Amygdala (tissue), 56 donors: ENCODE measurements at regions not wholly inside any gene's neighbourhood (a gene's known extent, or its start where the extent isn't known, plus 50 kb on each side); places are given as distances from the start of the nearest gene placed in this dataset.
A peak's percentile ranks its signal among the peaks of the same experiment; 100 is the strongest.

Experiments
- DNase-seq, 56 donors: peaks; one replicate each; lab custom pipeline; 2025; lab: John Stamatoyannopoulos, UW

GRCh38 chr2:23149777-23150176 lies 235.2 kb upstream of the KLHL29 start:
- DNase-seq, result no peak

- DNase-seq, result no peak
These were observed 231.5 kb upstream of the KLHL29 start for GRCh38 chr2:23153484-23153883.

GRCh38 chr2:23155022-23155421 lies 230.0 kb upstream of the KLHL29 start:
- DNase-seq, result no peak

GRCh38 chr2:23157812-23158211 lies 227.2 kb upstream of the KLHL29 start:
- DNase-seq, result no peak

GRCh38 chr2:23158306-23158705 lies 226.7 kb upstream of the KLHL29 start:
- no peak for DNase-seq

- DNase-seq, result no peak
These were observed 225.1 kb upstream of the KLHL29 start for GRCh38 chr2:23159746-23160405.

- no peak for DNase-seq
These were observed 220.8 kb upstream of the KLHL29 start for GRCh38 chr2:23164173-23164572.

- DNase-seq, result no peak
These were observed 215.1 kb upstream of the KLHL29 start for GRCh38 chr2:23169896-23170295.

- DNase-seq, result no peak
These were observed 213.9 kb upstream of the KLHL29 start for GRCh38 chr2:23171108-23171507.

- no peak for DNase-seq
These were observed 206.6 kb upstream of the KLHL29 start for GRCh38 chr2:23178396-23178795.

- no peak for DNase-seq
These were observed 201.2 kb upstream of the KLHL29 start for GRCh38 chr2:23183733-23184132.

- DNase-seq, result no peak
These were observed 186.5 kb upstream of the KLHL29 start for GRCh38 chr2:23198316-23199114.

GRCh38 chr2:23199115-23199918 lies 185.7 kb upstream of the KLHL29 start:
- DNase-seq, result no peak

- no peak for DNase-seq
These were observed 184.8 kb upstream of the KLHL29 start for GRCh38 chr2:23200068-23200786.

- no peak for DNase-seq
These were observed 184.2 kb upstream of the KLHL29 start for GRCh38 chr2:23200787-23201114.

- DNase-seq, result no peak
These were observed 181.6 kb upstream of the KLHL29 start for GRCh38 chr2:23203383-23203782.

GRCh38 chr2:23204685-23205242 lies 180.2 kb upstream of the KLHL29 start:
- DNase-seq, result no peak

GRCh38 chr2:23206650-23207049 lies 178.3 kb upstream of the KLHL29 start:
- DNase-seq, result no peak

GRCh38 chr2:23207871-23208270 lies 177.1 kb upstream of the KLHL29 start:
- peak in 1 of 56 donors; percentile 40 for DNase-seq

- no peak for DNase-seq
These were observed 176.6 kb upstream of the KLHL29 start for GRCh38 chr2:23208339-23208738.
